Cardiac septum (tissue), 1 donor: ENCODE measurements at regions not wholly inside any gene's neighbourhood (a gene's known extent, or its start where the extent isn't known, plus 50 kb on each side); places are given as distances from the start of the nearest gene placed in this dataset.
"Not testable (repeated sequence)": the region's sequence is repeated elsewhere in the genome, so short reads cannot be mapped to it uniquely, and the experiment has no call there.

Source experiments
- DNase-seq: peaks from one replicate; pipeline ENCODE4 v3.0.0-alpha.2; 2020; ENCODE audit warnings: low spot score
- intact Hi-C: fragments of 100-400 bp; cut with DNase I; formaldehyde crosslinking; loops from one replicate; pipeline ENCODE4 v1.14.0; 2022
- donor health status: DM: no; HTN: no; CAD: no.

DNA sequence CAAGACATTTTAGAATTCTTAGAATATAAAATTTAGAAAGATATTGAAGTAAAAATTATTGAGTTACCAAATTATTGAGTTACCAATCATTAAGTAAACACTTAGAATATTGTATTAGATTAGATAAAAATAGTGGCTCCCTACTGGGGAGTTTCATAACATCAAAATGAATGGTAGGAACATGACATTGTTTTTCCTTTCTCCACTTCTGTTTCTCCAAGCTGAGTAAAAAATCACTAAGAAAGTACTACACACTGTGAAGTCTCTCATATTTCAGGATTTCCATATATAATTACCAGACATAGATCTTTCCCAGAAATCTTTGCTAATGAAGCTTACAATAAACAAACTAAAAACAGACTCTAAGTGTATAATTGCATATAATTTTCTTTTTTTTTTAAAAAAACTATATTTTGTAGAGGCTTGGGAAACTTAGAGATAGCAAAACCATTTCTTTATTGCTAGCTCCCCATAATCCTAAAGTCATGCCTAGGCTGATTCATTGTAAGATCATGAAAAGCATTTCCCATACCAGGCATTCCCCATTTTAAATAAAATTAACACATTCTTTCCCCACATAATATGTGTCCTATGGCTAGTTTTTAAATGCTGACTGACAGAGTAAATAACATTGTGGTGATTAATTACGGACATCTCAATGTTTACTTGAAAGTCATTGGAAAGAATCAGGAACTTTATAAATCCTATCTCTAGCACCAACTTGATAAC is 1408.7 kb upstream of the GOT2 start:
- no peak for DNase-seq
- intact Hi-C loops = no loop called here

DNA sequence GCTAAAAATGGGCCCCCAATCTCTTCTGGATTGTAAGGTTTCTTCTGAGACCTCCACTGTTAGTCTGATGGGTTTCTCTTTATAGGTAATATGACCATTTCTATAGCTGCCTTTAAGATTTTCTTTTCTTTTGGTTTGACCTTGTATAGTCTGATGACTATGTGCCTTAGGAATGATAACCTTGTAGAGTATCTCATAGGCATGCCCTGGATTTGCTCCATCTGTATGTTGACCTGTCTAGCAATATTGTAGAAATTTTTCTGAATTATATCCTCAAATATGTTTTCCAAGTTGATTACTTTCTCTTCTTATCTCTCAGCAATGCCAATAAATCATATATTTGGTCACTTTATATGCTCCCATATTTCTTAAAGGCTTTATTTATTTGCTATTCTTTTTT is 1403.8 kb upstream of the GOT2 start:
- DNase-seq = no peak
- intact Hi-C loops = loop anchor here (5.0 kb wide), 1 partner anchor 289 kb away; no protein-coding TSS in a partner anchor

- no peak for DNase-seq
- intact Hi-C loops = no loop called here
These were observed 1393.1 kb upstream of the GOT2 start for GRCh38 chr16:60127196-60127595.

GRCh38 chr16:60126115-60126514 is 1392.0 kb upstream of the GOT2 start:
- intact Hi-C loops, DNase-seq: not testable (repeated sequence)

DNA sequence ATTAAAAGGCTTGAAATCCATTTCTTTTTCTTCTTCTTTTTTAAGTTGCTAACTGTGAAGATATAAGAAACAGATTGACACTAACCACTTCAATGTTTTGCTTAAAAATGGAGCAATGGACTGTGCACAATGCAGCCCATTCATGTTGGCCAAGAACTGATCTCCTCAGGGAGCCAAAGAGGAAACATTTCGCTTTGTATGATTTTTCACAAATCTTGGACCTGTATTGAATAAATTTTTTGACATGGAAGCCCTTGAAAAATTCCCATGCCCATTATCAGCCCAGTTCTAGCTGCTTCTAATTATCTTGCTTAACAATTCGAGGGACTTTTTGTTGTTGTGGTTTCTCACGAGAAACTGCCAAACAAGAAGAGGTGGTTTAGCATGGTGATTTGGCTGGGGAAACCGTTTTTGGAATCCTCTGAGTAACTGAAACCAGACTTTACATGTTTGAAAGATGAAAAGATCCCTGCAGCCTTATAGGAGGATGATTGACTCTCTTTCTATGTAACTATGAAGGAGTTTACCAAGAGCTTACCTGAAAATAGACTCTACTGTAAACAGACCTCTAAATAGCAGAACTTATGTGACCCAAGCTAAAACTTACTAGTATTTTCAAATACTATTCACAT is 1389.4 kb upstream of the GOT2 start:
- no peak for DNase-seq
- intact Hi-C loops = no loop called here

DNA sequence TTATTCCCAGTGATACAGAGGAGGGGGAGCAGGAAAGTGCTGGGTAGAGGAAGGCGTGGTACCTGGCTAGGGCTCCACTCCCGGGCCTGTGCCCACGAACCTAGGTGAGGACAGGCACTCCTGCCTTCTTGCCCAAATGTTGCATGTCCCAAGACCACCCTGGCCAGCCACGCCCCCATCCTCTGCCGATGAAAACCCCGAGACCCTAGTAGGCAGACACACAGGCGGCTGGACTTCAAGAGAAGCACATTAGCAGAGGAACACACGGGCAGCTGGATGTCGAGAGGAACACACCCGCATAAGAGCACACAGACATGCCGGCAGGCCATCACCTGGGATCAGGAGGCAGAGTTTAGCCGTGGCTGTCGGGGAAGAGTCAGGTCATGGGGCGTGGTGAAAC is 1386.5 kb upstream of the GOT2 start:
- no peak for DNase-seq
- intact Hi-C loops = no loop called here

DNA sequence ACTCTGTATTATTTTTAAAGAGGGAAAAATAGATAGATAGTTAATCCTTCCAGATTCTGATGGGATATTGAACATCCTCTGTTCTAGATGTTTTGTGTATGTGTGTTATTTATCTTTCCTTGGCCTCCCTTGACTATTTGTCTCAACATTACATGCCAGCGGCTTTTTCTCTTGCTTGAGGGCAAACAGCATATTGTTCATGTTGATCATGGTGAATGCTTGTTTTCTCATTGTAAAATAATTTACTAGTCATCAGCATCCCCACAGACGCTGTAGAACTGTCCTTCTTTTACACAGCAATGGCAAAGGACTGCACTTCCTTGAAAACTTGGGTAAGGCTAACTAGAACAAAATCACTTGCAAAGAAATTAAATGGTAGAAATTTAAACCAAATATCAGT is 1376.4 kb upstream of the GOT2 start:
- intact Hi-C loops = no loop called here
- DNase-seq = no peak

DNA sequence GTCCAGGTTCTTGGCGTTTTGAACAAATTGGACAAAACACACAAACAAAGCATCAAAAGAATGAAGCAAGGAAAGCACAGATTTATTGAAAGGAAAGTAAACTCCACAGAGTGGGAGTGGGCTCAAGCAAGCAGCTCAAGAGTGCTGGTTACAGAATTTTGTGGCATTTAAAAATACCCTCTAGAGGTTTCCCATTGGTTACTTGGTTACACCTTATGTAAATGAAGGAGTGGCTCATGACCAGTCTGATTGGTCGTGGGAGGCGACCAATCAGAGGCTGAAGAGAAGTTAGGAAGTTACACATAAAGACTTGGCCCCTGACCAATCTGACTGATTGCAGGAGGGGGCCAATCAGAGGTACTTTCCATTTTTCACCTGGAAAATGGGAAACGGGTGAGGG is 1373.8 kb upstream of the GOT2 start:
- intact Hi-C loops = no loop called here

GRCh38 chr16:60107437-60107836 is 1373.3 kb upstream of the GOT2 start:
- no peak for DNase-seq
- intact Hi-C loops = no loop called here

More for the DNA sequence above, 1373.8 kb upstream of the GOT2 start:
- DNase-seq = no peak

- no peak for DNase-seq
- intact Hi-C loops = no loop called here
These were observed 1366.3 kb upstream of the GOT2 start for GRCh38 chr16:60100371-60100770.

DNA sequence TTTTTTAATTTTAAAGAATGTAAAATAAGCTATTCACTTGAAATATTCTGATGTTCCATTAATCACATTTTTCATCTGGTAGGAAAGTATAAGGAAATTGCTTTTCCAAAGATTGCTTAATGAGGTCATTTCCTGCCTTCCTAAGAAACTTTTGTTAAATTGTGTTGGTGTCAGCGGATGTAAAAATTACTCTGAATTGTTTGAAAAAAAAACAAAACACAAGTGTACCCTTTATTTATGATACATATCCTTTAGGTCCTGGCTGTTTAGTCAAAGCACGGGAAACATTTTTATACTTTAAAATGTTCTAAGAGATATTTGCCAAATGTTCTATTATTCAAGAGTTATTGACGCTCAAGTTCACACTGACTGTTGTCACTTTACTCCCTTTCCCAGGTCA is 1357.4 kb upstream of the GOT2 start:
- intact Hi-C loops = no loop called here
- no peak for DNase-seq

GRCh38 chr16:60091071-60091470 is 1357.0 kb upstream of the GOT2 start:
- DNase-seq = no peak
- intact Hi-C loops = no loop called here

- intact Hi-C loops = no loop called here
These were observed 1353.4 kb upstream of the GOT2 start for GRCh38 chr16:60087530-60087929.

GRCh38 chr16:60078819-60079218 is 1344.7 kb upstream of the GOT2 start:
- intact Hi-C loops, DNase-seq: not testable (repeated sequence)

More at GRCh38 chr16:60087530-60087929, 1353.4 kb upstream of the GOT2 start:
- no peak for DNase-seq

GRCh38 chr16:60077861-60078260 is 1343.7 kb upstream of the GOT2 start:
- intact Hi-C loops = no loop called here
- no peak for DNase-seq

GRCh38 chr16:60074378-60074777 is 1340.3 kb upstream of the GOT2 start:
- intact Hi-C loops = no loop called here
- no peak for DNase-seq

DNA sequence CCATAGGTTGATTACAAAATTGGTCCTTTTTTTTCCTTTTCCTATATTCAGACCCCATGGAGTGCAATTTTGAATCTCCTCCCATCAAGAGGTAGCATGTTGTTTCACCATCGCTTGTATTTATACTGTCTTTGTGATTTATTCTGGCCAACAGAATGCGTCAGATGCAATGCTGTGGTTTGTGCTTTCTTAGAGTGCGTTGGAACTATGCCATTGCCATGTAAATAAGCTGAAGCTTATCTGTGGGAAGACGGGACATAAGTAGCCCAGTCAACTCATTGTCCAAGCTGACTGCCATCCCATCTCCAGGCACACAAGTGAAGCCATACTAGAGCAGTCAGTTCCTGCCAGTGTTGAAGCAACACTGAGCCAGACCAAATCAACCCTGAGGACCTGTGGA is 1339.3 kb upstream of the GOT2 start:
- no peak for DNase-seq
- intact Hi-C loops = no loop called here

GRCh38 chr16:60064026-60064425 is 1329.9 kb upstream of the GOT2 start:
- intact Hi-C loops = no loop called here
- DNase-seq = no peak

DNA sequence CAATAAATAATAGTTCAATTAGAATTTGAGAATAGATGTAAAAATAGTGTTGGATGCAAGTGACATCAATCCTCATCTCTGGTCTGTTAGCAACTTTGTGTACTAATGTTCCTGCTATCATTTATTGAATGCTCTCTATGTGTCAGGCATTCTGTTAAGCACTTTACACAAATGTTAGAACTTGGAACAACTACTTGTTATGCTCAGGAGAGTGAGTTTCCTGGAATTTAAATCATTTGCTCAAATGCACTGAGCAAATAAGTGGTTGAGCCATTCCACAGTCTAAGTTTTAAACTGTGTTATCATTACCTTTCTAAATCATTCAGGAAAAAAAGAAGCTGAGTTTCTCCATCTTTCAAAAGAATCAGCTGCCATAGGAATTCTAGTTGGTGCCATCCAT is 1327.3 kb upstream of the GOT2 start:
- intact Hi-C loops = no loop called here
- no peak for DNase-seq

GRCh38 chr16:60060731-60061130 is 1326.6 kb upstream of the GOT2 start:
- no peak for DNase-seq
- intact Hi-C loops = no loop called here

DNA sequence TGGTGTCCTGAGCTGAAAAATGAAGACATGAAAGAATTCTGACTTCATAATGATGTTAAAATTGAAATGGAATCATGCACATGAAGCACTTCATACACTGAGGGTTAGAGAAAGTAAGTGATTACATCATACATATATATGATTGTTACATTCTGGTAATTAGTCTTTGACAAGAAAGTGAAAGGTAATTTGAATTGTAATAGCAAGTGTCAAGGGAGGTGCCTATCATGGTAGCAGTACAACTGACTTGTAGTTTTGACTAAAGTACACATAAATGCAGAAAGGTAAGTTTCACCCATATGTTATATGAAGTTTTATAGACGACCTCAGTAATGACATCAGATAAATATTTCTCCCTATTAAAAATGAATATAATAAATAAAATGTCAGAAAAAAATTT is 1325.0 kb upstream of the GOT2 start:
- DNase-seq = no peak
- intact Hi-C loops = no loop called here
